Vagina (tissue), 2 donors: ENCODE measurements at regions not wholly inside any gene's neighbourhood (a gene's known extent, or its start where the extent isn't known, plus 50 kb on each side); places are given as distances from the start of the nearest gene placed in this dataset.

Experiments
- CTCF ChIP-seq, 3 experiments: fragments of 450-650 bp in 2 of 3; fragments of 200-600 bp in 1 of 3; sonication (generic) in 1 of 3; IDR thresholded peaks; one replicate each; pipeline ENCODE4 v1.5.1; 2017 to 2019; ENCODE audit warnings: antibody characterized with exemption in 3 of 3, mild to moderate bottlenecking in 2 of 3, moderate library complexity in 2 of 3
- POLR2AphosphoS5 ChIP-seq, 2 donors: sonication (generic); formaldehyde crosslinking; IDR thresholded peaks; one replicate each; pipeline ENCODE4 v1.9.0; 2017; ENCODE audit warnings: antibody characterized with exemption in 2 of 2, mild to moderate bottlenecking in 2 of 2, low read depth in 1 of 2; ENCODE audit not compliant: insufficient read depth in 1 of 2

- TF ChIP-seq CTCF (IDR thresholded peaks at IDR 0.05), result no peak
- TF ChIP-seq POLR2AphosphoS5 (IDR thresholded peaks at IDR 0.05; ENCODE audit: insufficient read depth in 1 of 2, low read depth in 1 of 2), result peak in 1 of 2 donors; percentile 21
These were observed 58.5 kb upstream of the CARD11 start for GRCh38 chr7:3102159-3102558.
